Retinal pigment epithelial cell (primary cell): ENCODE measurements at regions not wholly inside any gene's neighbourhood (a gene's known extent, or its start where the extent isn't known, plus 50 kb on each side); places are given as distances from the start of the nearest gene placed in this dataset.

ENCODE experiments used
- DNase-seq: peaks from one replicate; pipeline ENCODE4 v3.0.0-alpha.2; 2010; ENCODE audit warnings: low read depth
- H3K4me3 ChIP-seq: 2 replicates; pipeline ENCODE4 v1.5.1; 2011; ENCODE audit warnings: mild to moderate bottlenecking, low read length, control low read depth, moderate library complexity
- TF ChIP-seq, protein P1 (sequence below): conservative IDR thresholded peaks from 2 replicates; pipeline ENCODE4 v1.5.1; 2011; ENCODE audit warnings: low read depth, low read length, control low read depth, inconsistent platforms

DNA sequence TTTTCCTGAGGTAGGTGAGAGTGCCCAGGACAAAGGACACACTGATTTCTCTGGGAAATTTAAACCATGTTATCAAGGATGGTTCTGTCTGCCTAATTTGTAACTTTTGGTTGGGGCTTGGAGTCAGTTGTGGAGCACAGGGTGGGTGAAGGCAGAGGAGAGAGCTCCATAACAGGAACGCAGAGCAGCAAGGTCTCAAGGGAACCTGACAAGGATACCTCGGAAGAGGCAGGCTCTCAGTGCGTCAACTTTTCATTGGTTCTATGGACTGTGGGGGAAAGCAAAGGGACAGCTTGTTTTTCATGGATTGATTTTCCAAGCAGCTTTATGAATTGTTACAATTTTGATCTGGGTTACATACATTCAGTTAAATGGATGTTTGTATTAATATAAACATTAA, 110.4 kb downstream of the SLIT2 start:
- DNase-seq, result no peak
- no peak overlapping the region for H3K4me3 ChIP-seq
- TF ChIP-seq, protein P1, sequence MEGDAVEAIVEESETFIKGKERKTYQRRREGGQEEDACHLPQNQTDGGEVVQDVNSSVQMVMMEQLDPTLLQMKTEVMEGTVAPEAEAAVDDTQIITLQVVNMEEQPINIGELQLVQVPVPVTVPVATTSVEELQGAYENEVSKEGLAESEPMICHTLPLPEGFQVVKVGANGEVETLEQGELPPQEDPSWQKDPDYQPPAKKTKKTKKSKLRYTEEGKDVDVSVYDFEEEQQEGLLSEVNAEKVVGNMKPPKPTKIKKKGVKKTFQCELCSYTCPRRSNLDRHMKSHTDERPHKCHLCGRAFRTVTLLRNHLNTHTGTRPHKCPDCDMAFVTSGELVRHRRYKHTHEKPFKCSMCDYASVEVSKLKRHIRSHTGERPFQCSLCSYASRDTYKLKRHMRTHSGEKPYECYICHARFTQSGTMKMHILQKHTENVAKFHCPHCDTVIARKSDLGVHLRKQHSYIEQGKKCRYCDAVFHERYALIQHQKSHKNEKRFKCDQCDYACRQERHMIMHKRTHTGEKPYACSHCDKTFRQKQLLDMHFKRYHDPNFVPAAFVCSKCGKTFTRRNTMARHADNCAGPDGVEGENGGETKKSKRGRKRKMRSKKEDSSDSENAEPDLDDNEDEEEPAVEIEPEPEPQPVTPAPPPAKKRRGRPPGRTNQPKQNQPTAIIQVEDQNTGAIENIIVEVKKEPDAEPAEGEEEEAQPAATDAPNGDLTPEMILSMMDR, result no peak

DNA sequence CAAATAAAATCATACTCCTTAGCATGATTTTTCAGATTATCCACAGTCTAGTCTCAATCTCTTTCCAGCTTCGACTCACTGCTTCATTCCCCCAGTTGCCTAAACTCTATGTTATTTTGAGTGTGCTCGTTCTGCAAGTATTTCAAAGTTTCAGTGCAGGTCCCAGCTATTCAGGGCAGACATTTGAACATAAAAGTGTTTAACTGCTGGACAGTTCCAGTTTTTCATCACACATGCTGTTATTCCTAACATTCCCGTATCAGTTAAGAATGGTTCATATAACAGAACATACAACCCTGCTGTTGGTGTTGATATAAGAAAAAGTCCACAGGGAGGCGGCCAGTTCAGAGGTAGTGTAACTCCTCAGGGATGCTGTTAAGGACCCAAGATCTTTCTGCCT, 113.3 kb downstream of the SLIT2 start:
- H3K4me3 ChIP-seq, result no peak overlapping the region
- TF ChIP-seq, protein P1, result no peak
- DNase-seq, result no peak

DNA sequence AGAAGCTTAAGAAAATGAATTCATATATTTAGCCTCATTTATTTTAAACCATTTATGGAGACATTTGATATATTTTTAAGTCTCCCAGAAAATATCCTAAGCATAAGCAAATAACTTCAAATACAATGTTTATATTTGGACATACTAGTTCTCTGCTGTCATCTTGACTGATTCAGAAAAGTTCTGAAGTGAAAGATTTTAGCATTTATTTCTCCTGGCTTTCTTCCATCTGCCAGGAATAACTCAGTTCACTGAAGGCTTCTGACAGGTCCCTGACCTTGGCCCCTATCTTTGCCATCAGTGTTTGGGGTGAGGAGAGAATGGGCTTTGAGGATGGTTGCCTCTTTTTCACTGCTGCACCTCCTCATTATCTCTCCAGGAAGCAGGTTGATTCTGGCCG, 115.7 kb downstream of the SLIT2 start:
- H3K4me3 ChIP-seq, result no peak overlapping the region
- TF ChIP-seq, protein P1, result no peak
- DNase-seq, result no peak

DNA sequence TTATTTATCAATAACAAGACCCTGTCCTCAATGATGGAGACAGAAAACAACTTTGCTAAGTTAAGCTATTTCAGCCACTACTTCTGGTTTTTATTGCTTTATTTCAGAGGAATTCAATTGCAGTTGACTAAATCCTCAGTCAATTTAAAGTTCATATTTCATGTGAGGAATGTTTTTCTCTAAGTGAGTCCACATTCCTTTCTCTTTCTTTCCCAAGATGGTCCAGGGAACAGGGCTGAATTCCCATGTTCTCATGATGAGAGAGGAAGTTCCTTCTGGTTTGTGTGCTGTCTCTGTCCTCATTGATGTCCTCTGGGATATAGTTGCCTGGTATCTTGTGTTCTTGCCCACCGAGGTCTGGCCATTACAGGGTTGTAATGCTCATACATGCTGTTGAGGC, 117.2 kb downstream of the SLIT2 start:
- TF ChIP-seq, protein P1, result no peak
- DNase-seq, result no peak
- no peak overlapping the region for H3K4me3 ChIP-seq

DNA sequence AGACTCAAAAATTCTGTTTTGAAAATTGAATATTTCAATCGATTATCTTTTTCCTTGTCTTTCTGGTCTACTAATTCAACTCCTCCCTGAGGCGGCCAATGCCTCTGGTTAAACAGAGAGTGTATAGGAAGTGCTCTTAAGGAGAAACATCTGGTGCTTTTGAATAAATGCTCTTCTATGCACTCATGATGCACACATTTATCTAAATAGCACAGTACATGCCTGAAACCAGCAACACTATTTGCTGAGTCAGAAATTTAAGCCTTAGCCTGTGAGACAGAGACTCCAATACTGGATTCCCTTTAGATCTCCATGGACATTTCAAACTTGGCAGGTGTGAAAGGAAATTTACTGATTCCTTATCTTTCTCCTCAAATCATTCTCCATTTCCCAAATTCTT, 118.6 kb downstream of the SLIT2 start:
- TF ChIP-seq, protein P1, result no peak
- H3K4me3 ChIP-seq, result no peak overlapping the region
- DNase-seq, result no peak

DNA sequence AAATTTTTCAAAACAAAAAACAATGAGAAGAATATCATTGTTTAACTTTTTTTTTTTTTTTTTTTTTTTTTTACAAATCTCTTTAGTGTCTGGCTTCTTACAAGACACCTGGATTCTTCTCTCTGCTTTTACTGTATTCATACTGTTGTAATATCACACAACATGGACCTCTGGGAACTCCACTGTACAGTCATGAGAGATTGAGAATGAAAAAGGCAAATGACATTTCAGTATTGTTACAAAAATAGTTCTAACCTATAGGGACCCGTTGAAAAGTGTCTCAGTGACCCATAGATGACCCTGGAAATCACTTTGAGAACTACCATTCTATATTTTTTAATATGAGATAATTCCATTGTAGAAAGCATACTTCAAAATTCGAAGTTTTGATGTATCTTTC, 124.4 kb downstream of the SLIT2 start:
- TF ChIP-seq, protein P1, result no peak
- no peak for DNase-seq
- no peak overlapping the region for H3K4me3 ChIP-seq

DNA sequence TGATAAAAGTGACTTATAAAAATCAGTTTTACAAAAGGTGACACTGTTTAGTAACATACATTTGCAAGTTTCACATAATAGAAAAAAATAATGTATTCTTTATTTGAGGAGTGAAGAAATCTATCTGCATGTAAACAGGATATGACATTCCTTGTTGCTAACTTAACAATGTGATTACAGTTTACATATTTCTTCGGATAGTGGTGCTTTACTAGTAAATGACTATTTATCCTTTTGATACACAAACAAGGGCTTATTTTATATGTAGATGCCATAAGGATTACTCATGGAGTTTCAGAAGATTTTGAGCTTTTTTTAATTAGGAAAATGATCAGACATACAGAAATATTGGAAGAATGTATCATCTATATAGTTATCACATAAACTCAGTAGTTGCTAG, 126.5 kb downstream of the SLIT2 start:
- no peak for DNase-seq
- TF ChIP-seq, protein P1, result no peak
- no peak overlapping the region for H3K4me3 ChIP-seq
